ENCODE measurements at regions not wholly inside any gene's neighbourhood (a gene's known extent, or its start where the extent isn't known, plus 50 kb on each side); places are given as distances from the start of the nearest gene placed in this dataset.
A peak's percentile ranks its signal among the peaks of the same experiment; 100 is the strongest.

DNA sequence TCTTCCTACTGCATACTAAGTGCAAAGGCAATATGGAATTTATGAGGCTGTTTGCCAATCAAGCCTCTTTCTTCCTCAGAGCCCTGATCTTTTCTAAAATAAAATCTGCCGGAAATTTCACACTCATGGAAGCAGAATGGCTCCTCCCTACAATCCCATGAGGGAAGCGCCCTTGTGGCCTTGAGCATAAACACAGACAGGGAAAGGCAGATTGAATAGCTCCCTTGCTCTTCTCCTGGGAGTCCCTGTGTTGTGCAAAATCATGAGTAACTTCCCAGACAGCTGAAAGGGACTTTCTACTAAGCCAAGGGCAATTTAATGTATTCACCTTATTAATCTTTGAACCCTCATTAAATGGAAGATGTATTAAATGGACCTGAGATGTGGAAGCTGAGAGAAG is 226.1 kb upstream of the PIK3R1 start:
- peak in 1 of 2 donors; percentile 38 for DNase-seq
- no peak overlapping the region for H3K27ac ChIP-seq
- no peak overlapping the region for H3K4me3 ChIP-seq
- 75 to 88% (median 77%) methylated on average over 2 of the region's 2 CpGs for WGBS, 5 donors
- no peaks in the 10 kb centered on the region for H3K36me3 ChIP-seq
- H3K9me3 ChIP-seq = no peaks in the 10 kb centered on the region
- intact Hi-C loops (cut with DNase I; ENCODE audit: low total_unique reads) = no loop called here
- H3K4me1 ChIP-seq = peaks cover 0 to 23% (median 2%) of the 10 kb centered on the region in 4 donors
- H3K27me3 ChIP-seq = no peaks in the 10 kb centered on the region
- TF ChIP-seq, protein P1, sequence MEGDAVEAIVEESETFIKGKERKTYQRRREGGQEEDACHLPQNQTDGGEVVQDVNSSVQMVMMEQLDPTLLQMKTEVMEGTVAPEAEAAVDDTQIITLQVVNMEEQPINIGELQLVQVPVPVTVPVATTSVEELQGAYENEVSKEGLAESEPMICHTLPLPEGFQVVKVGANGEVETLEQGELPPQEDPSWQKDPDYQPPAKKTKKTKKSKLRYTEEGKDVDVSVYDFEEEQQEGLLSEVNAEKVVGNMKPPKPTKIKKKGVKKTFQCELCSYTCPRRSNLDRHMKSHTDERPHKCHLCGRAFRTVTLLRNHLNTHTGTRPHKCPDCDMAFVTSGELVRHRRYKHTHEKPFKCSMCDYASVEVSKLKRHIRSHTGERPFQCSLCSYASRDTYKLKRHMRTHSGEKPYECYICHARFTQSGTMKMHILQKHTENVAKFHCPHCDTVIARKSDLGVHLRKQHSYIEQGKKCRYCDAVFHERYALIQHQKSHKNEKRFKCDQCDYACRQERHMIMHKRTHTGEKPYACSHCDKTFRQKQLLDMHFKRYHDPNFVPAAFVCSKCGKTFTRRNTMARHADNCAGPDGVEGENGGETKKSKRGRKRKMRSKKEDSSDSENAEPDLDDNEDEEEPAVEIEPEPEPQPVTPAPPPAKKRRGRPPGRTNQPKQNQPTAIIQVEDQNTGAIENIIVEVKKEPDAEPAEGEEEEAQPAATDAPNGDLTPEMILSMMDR (IDR thresholded peaks at IDR 0.05) = no peak
- no peak for TF ChIP-seq EP300 (IDR thresholded peaks at IDR 0.05)
- TF ChIP-seq POLR2A (IDR thresholded peaks at IDR 0.05) = no peak
- no peak for TF ChIP-seq POLR2AphosphoS5 (IDR thresholded peaks at IDR 0.05)

DNA sequence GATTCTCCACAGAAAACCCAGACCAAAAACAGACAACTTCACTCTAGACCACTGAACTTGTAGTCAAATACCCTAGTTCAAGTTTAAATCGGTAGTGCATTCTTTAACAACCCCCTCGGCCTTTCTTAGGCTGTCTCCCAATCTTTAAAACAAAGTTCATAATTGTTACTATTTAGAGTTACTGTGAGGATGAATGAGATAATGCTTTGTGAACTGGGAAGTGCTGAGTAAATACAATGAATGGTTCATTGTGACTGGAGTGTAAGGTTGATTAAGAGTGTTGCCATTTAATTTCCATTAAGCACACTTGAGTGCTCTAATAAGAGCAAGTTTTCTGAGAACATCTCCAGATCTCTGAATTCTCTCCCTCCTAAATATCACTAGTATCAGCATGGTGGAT is 228.8 kb upstream of the PIK3R1 start:
- DNase-seq = no peak
- intact Hi-C loops (cut with DNase I; ENCODE audit: low total_unique reads) = no loop called here
- no peak overlapping the region for H3K27ac ChIP-seq
- no peaks in the 10 kb centered on the region for H3K27me3 ChIP-seq
- no peak for TF ChIP-seq POLR2AphosphoS5 (IDR thresholded peaks at IDR 0.05)
- TF ChIP-seq, protein P1 (IDR thresholded peaks at IDR 0.05) = no peak
- TF ChIP-seq POLR2A (IDR thresholded peaks at IDR 0.05) = no peak
- no peak for TF ChIP-seq EP300 (IDR thresholded peaks at IDR 0.05)
- H3K4me3 ChIP-seq = no peak overlapping the region
- H3K4me1 ChIP-seq = peaks cover 0 to 7% (median 0%) of the 10 kb centered on the region in 4 donors
- H3K9me3 ChIP-seq = no peaks in the 10 kb centered on the region
- H3K36me3 ChIP-seq = no peaks in the 10 kb centered on the region
- WGBS, 5 donors = 33 to 54% (median 39%) methylated on average over 2 of the region's 2 CpGs

DNA sequence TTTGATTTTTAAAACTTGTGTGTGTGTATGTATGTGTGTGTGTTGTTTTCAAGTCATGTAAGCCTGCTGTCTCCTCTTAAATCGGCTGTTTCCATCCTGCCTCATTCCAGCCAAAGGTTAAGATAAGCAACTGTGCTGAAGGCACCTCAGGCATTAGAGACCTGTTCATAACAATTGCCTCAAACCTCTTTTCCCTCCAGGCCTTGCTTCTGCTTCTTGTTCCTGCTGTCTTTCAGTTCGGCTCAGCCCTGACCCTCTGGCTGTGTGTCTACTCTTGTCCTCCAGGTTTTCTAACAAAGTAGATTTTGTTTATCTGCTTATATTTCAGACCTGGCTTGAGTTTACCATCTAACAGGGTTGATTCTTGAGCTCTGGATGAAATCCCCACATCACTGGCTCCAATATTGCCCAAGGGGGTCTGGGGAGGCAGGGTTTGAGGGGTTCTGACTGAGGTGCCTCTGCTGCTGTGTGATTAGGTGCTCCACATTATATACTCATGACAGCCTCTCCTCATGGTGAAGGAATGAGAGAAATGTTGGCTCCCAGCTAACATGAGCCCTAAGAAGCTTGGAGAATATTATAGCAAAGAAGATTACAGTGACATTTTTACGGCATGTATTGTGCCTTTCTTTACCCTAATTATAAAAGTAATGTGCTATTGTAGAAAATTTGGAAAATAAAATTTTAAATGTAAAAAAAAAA is 229.7 kb upstream of the PIK3R1 start:
- Histone ChIP-seq H3K36me3 (no peaks in the 10 kb centered on the region), H3K4me3 (no peak overlapping the region), H3K9me3 (no peaks in the 10 kb centered on the region), H3K27ac (peak overlapping the region in 1 of 5 donors; percentile 32), H3K4me1 (peaks cover 0 to 7% (median 0%) of the 10 kb centered on the region in 4 donors), H3K27me3 (no peaks in the 10 kb centered on the region)
- TF ChIP-seq POLR2AphosphoS5 (IDR thresholded peaks at IDR 0.05) (no peak), POLR2A (IDR thresholded peaks at IDR 0.05) (no peak)
- TF ChIP-seq, protein P1 (IDR thresholded peaks at IDR 0.05) = no peak
- intact Hi-C loops (cut with DNase I; ENCODE audit: low total_unique reads) = no loop called here
- no peak for DNase-seq
- WGBS, 5 donors = 55 to 73% (median 59%) methylated on average over 3 of the region's 3 CpGs

DNA sequence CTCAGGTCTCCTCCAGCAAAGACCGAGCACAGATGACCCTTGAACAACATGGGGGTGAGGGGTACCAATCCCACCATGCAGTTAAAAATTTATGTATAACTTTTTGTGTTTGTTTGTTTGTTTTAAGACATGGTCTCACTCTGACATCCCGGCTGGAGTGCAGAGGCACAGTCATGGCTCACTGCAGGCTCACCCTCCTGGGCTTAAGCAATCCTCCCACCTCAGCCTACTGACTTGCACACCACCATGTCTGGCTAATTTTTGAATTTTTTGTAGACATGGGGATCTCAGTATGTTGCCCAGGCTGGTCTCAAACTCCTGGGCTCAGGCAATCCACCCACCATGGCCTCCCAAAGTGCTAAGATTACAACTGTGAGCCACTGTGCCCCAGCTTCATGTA is 231.0 kb upstream of the PIK3R1 start:
- no peaks in the 10 kb centered on the region for H3K36me3 ChIP-seq
- no peaks in the 10 kb centered on the region for H3K9me3 ChIP-seq
- DNase-seq = no peak
- H3K27me3 ChIP-seq = no peaks in the 10 kb centered on the region
- TF ChIP-seq, protein P1 (IDR thresholded peaks at IDR 0.05) = no peak
- no peak for TF ChIP-seq POLR2AphosphoS5 (IDR thresholded peaks at IDR 0.05)
- TF ChIP-seq EP300 (IDR thresholded peaks at IDR 0.05) = no peak
- no peak for TF ChIP-seq POLR2A (IDR thresholded peaks at IDR 0.05)
- no peak overlapping the region for H3K4me3 ChIP-seq
- H3K4me1 ChIP-seq = peaks cover 0 to 7% (median 0%) of the 10 kb centered on the region in 4 donors
- no peak overlapping the region for H3K27ac ChIP-seq
- 88 to 99% (median 95%) methylated on average over 2 of the region's 2 CpGs for WGBS, 5 donors
- intact Hi-C loops (cut with DNase I; ENCODE audit: low total_unique reads) = no loop called here

Data from stomach (tissue), 8 donors.